NCI-H2171 (cell line): ENCODE measurements at regions not wholly inside any gene's neighbourhood (a gene's known extent, or its start where the extent isn't known, plus 50 kb on each side); places are given as distances from the start of the nearest gene placed in this dataset.

Source experiments
- DNase-seq: peaks from one replicate; lab custom pipeline; 2025; lab: John Stamatoyannopoulos, UW

- no peak for DNase-seq
Observed at GRCh38 chr1:221810406-221810805, 68.5 kb upstream of the DUSP10 start.

GRCh38 chr1:221809091-221810029 lies 67.5 kb upstream of the DUSP10 start:
- DNase-seq: no peak

GRCh38 chr1:221806984-221807383 lies 65.1 kb upstream of the DUSP10 start:
- no peak for DNase-seq

GRCh38 chr1:221806236-221806635 lies 64.3 kb upstream of the DUSP10 start:
- DNase-seq: no peak

- DNase-seq: no peak
Observed at GRCh38 chr1:221805121-221805520, 63.2 kb upstream of the DUSP10 start.

GRCh38 chr1:221804303-221804702 lies 62.4 kb upstream of the DUSP10 start:
- DNase-seq: no peak

GRCh38 chr1:221801773-221802516 lies 60.1 kb upstream of the DUSP10 start:
- DNase-seq: no peak

- DNase-seq: no peak
Observed at GRCh38 chr1:221801251-221801661, 59.4 kb upstream of the DUSP10 start.

- DNase-seq: no peak
Observed at GRCh38 chr1:221800831-221801230, 58.9 kb upstream of the DUSP10 start.

GRCh38 chr1:221797506-221797905 lies 55.6 kb upstream of the DUSP10 start:
- no peak for DNase-seq

GRCh38 chr1:221796700-221797099 lies 54.8 kb upstream of the DUSP10 start:
- DNase-seq: no peak

GRCh38 chr1:221795380-221795779 lies 53.5 kb upstream of the DUSP10 start:
- no peak for DNase-seq

GRCh38 chr1:221794935-221795334 lies 53.0 kb upstream of the DUSP10 start:
- no peak for DNase-seq

- no peak for DNase-seq
Observed at GRCh38 chr1:221794079-221794670, 52.3 kb upstream of the DUSP10 start.

GRCh38 chr1:221793439-221794078 lies 51.7 kb upstream of the DUSP10 start:
- DNase-seq: no peak

- DNase-seq: no peak
Observed at GRCh38 chr1:221791846-221792245, 50.0 kb upstream of the DUSP10 start.
